Retina (tissue), 1 donor: ENCODE measurements at regions not wholly inside any gene's neighbourhood (a gene's known extent, or its start where the extent isn't known, plus 50 kb on each side); places are given as distances from the start of the nearest gene placed in this dataset.

Experiments used
- DNase-seq: peaks from one replicate; pipeline ENCODE4 v3.0.0-alpha.2; 2016

GRCh38 chr5:68408345-68408871, 192.9 kb downstream of the PIK3R1 start:
- DNase-seq = no peak

GRCh38 chr5:68409259-68409658, 193.7 kb downstream of the PIK3R1 start:
- no peak for DNase-seq

GRCh38 chr5:68411161-68411560, 195.6 kb downstream of the PIK3R1 start:
- no peak for DNase-seq

- DNase-seq = no peak
These were observed 199.9 kb downstream of the PIK3R1 start for GRCh38 chr5:68415177-68416085.

- no peak for DNase-seq
These were observed 201.2 kb downstream of the PIK3R1 start for GRCh38 chr5:68416714-68417113.

- no peak for DNase-seq
These were observed 202.6 kb downstream of the PIK3R1 start for GRCh38 chr5:68418201-68418600.

GRCh38 chr5:68418680-68419079, 203.1 kb downstream of the PIK3R1 start:
- no peak for DNase-seq

- DNase-seq = no peak
These were observed 203.6 kb downstream of the PIK3R1 start for GRCh38 chr5:68419081-68419636.

- DNase-seq = peak; percentile 35
These were observed 204.3 kb downstream of the PIK3R1 start for GRCh38 chr5:68419637-68420452.

- peak; percentile 3 for DNase-seq
These were observed 205.2 kb downstream of the PIK3R1 start for GRCh38 chr5:68420476-68421344.

GRCh38 chr5:68421485-68422220, 206.1 kb downstream of the PIK3R1 start:
- no peak for DNase-seq

GRCh38 chr5:68423154-68423811, 207.7 kb downstream of the PIK3R1 start:
- no peak for DNase-seq

GRCh38 chr5:68424799-68425537, 209.4 kb downstream of the PIK3R1 start:
- DNase-seq = no peak

GRCh38 chr5:68426586-68426985, 211.0 kb downstream of the PIK3R1 start:
- DNase-seq = no peak

- no peak for DNase-seq
These were observed 212.8 kb downstream of the PIK3R1 start for GRCh38 chr5:68428231-68428811.

- no peak for DNase-seq
These were observed 214.0 kb downstream of the PIK3R1 start for GRCh38 chr5:68429510-68429909.

- no peak for DNase-seq
These were observed 214.7 kb downstream of the PIK3R1 start for GRCh38 chr5:68430279-68430678.

GRCh38 chr5:68431186-68431585, 215.6 kb downstream of the PIK3R1 start:
- no peak for DNase-seq

- no peak for DNase-seq
These were observed 216.2 kb downstream of the PIK3R1 start for GRCh38 chr5:68431601-68432337.
